ENCODE measurements at regions not wholly inside any gene's neighbourhood (a gene's known extent, or its start where the extent isn't known, plus 50 kb on each side); places are given as distances from the start of the nearest gene placed in this dataset.
A peak's percentile ranks its signal among the peaks of the same experiment; 100 is the strongest.

GRCh38 chr1:48120621-48121020 lies 101.9 kb upstream of the SLC5A9 start:
- no peak overlapping the region for H3K4me3 ChIP-seq (replicated peaks; ENCODE audit: low read depth, low read length)
- TF ChIP-seq, protein P1, sequence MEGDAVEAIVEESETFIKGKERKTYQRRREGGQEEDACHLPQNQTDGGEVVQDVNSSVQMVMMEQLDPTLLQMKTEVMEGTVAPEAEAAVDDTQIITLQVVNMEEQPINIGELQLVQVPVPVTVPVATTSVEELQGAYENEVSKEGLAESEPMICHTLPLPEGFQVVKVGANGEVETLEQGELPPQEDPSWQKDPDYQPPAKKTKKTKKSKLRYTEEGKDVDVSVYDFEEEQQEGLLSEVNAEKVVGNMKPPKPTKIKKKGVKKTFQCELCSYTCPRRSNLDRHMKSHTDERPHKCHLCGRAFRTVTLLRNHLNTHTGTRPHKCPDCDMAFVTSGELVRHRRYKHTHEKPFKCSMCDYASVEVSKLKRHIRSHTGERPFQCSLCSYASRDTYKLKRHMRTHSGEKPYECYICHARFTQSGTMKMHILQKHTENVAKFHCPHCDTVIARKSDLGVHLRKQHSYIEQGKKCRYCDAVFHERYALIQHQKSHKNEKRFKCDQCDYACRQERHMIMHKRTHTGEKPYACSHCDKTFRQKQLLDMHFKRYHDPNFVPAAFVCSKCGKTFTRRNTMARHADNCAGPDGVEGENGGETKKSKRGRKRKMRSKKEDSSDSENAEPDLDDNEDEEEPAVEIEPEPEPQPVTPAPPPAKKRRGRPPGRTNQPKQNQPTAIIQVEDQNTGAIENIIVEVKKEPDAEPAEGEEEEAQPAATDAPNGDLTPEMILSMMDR (IDR thresholded peaks at IDR 0.05; ENCODE audit: low read length, missing control alignments), result no peak

GRCh38 chr1:48115835-48116234 lies 106.7 kb upstream of the SLC5A9 start:
- TF ChIP-seq, protein P1 (IDR thresholded peaks at IDR 0.05; ENCODE audit: low read length, missing control alignments), result no peak
- DNase-seq (ENCODE audit: low read depth), result no peak
- H3K4me3 ChIP-seq (replicated peaks; ENCODE audit: low read depth, low read length), result no peak overlapping the region

More at GRCh38 chr1:48120621-48121020, 101.9 kb upstream of the SLC5A9 start:
- no peak for DNase-seq (ENCODE audit: low read depth)

- no peak overlapping the region for H3K4me3 ChIP-seq (replicated peaks; ENCODE audit: low read depth, low read length)
- no peak for DNase-seq (ENCODE audit: low read depth)
- TF ChIP-seq, protein P1 (IDR thresholded peaks at IDR 0.05; ENCODE audit: low read length, missing control alignments), result no peak
Observed at GRCh38 chr1:48114596-48115382, 107.7 kb upstream of the SLC5A9 start.

- no peak overlapping the region for H3K4me3 ChIP-seq (replicated peaks; ENCODE audit: low read depth, low read length)
- TF ChIP-seq, protein P1 (IDR thresholded peaks at IDR 0.05; ENCODE audit: low read length, missing control alignments), result peak; percentile 96
- peak; percentile 76 for DNase-seq (ENCODE audit: low read depth)
Observed at GRCh38 chr1:48109390-48110013, 112.3 kb upstream of the TRABD2B start.

DNA sequence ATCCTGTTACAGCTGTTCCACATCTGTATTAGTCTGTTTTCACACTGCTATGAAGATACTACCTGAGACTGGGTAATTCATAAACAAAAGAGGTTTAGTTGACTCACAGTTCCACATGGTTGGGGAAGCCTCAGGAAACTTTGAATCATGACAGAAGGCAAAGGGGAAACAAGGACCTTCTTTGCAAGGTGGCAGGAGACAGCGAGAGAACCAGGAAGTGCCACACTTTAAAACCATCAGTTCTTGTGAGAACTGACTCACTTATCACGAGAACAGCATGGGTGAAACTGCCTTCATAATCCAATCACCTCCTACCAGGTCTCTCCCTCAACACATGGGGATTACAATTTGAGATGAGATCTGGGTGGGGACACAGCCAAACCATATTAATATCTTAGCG lies 110.3 kb upstream of the TRABD2B start:
- no peak overlapping the region for H3K4me3 ChIP-seq (replicated peaks; ENCODE audit: low read depth, low read length)
- no peak for DNase-seq (ENCODE audit: low read depth)
- TF ChIP-seq, protein P1 (IDR thresholded peaks at IDR 0.05; ENCODE audit: low read length, missing control alignments), result no peak

DNA sequence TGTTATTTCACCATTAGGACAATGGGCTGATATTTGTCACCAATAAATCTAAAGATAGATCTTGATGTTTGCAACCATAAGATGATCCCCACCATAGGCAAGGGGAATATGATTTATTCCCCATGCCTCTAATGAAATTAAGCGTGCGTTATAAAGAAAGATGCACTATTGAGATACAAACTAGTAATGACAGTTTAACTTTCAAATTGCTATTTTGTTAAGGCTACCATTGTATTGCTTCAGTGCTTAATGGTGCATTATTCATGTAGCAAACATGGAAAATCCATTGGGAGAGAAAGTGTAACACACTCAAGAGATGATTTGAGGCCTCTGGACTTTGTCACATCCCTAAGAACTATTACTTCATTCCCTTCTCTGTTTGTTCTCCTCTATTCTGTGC lies 108.9 kb upstream of the TRABD2B start:
- no peak overlapping the region for H3K4me3 ChIP-seq (replicated peaks; ENCODE audit: low read depth, low read length)
- DNase-seq (ENCODE audit: low read depth), result no peak
- TF ChIP-seq, protein P1 (IDR thresholded peaks at IDR 0.05; ENCODE audit: low read length, missing control alignments), result no peak

Data from fibroblast of pulmonary artery (primary cell).